SK-MEL-5 (cell line): ENCODE measurements at regions not wholly inside any gene's neighbourhood (a gene's known extent, or its start where the extent isn't known, plus 50 kb on each side); places are given as distances from the start of the nearest gene placed in this dataset.

ENCODE experiments used
- DNase-seq: peaks from one replicate; pipeline ENCODE4 v3.0.0-alpha.2; 2016; ENCODE audit warnings: low read depth, low spot score
- in situ Hi-C: cut with HindIII; loops from 2 replicates; pipeline ENCODE4 v1.10.0; 2016; ENCODE audit warnings: low sequenced_read_pairs, high pct_unique_total_duplicates, low pct_unique_long_range_greater_than_20kb

DNA sequence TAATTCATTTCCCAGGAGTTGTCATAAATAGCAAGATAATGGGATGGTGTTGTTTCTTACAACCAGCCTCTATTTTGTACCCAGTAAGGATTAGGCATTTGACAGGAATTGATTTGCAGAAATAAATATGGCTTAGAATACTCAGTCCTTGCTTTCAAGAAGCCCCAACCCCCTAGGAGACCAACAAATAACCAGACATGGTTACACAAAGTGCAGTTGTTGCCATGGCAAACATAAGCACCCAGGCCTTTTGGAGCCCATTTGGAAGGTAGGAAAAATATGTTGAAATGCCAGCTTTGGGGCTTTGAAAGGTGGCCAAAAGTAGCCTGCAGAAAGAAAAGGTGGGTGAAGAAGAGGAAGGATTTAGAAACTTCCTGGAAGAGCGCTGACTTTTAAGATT lies 397.5 kb downstream of the CDC14C start:
- in situ Hi-C loops, result no loop called here

DNA sequence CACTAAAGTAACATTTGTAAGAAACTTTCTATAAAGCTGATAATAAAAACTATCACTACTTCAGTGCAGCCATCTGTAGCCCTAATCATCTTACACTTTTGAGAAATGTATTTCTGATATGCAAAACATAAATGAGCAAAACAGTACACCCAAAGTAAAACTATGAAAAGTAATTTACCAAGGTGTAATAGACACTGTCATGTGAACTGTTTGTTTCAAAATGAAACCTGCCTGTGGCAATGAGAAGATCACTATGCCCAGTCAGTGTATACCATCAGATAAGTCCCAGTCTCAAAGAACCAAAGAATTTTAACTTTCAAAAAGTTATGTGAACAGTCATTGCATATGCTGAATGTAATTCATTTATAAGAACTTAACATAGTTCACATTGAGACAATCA lies 398.1 kb downstream of the CDC14C start:
- DNase-seq, result no peak
- in situ Hi-C loops, result no loop called here

More for the DNA sequence above, 397.5 kb downstream of the CDC14C start:
- no peak for DNase-seq

DNA sequence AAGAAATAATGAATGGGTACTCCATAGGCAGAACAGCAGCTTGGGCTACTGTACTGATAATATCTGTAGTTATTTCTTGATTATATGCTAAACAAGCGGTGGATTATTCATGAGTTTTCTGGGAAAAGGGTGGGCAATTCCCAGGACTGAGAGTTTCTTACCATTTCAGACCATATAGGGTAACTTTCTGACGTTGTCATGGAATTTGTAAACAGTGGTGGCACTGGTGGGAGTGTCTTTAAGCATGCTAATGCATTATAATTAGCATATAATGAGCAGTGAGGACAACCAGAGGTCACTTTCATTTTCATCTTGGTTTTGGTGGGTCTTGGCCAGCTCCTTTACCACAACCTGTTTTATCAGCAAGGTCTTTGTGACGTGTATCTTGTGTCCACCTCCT lies 399.7 kb downstream of the CDC14C start:
- no peak for DNase-seq
- in situ Hi-C loops, result no loop called here

DNA sequence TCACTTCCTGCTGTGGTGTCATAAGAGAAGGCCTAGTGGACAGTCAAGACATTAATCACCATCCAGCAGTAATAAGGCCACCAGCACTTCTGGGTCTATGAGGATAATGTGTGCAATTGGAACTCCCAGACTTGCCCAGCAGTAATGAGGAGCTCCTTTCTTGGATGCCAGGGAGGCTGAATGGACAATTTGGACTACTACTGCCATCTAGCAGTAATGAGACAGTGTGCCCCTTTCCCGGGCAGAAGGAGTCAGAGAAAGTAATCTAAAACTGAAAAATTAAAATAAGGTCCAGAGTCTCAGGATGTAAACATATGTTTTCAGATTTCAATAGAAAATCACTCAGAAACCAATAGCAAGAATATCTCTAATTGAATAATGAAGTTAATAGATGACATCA lies 400.4 kb downstream of the CDC14C start:
- in situ Hi-C loops, result no loop called here
- DNase-seq, result peak; percentile 56

DNA sequence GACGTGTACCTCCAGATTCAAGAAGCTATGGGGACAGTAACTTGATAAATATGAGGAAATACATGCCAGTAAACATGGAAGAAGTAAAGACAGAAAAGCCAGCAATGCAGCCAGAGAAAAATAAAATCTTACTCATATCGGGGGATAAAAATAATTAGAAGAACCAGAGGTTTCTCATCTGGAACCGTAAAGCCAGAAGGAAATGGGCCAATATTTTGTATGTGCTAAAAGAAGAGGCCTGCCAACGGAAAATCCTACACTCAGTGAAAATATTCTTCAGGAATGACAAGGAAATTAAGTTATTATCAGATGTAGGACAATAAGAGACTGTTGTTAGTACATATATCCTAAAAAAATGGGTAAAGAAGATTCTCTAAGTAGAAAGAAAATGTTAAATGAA lies 401.2 kb downstream of the CDC14C start:
- in situ Hi-C loops, result no loop called here
- DNase-seq, result no peak

DNA sequence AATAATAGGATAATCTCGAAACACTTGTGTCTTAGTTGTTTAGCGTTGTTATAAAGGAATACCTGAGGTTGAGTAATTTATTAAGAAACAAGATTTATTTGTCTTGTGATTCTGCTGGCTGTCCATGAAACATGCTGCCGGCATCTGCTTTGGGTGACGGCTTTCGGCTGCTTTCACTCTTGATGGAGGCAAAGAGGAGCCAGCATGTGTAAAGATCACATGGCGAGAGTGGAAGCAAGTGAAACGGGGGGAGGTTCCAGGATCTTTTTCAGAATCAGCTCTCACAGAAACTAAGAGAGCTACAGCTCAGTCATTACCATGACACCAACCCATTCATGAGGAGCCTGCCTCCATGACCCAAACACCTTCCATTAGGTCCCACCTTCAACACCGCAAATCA lies 402.8 kb downstream of the CDC14C start:
- DNase-seq, result peak; percentile 3
- in situ Hi-C loops, result no loop called here

DNA sequence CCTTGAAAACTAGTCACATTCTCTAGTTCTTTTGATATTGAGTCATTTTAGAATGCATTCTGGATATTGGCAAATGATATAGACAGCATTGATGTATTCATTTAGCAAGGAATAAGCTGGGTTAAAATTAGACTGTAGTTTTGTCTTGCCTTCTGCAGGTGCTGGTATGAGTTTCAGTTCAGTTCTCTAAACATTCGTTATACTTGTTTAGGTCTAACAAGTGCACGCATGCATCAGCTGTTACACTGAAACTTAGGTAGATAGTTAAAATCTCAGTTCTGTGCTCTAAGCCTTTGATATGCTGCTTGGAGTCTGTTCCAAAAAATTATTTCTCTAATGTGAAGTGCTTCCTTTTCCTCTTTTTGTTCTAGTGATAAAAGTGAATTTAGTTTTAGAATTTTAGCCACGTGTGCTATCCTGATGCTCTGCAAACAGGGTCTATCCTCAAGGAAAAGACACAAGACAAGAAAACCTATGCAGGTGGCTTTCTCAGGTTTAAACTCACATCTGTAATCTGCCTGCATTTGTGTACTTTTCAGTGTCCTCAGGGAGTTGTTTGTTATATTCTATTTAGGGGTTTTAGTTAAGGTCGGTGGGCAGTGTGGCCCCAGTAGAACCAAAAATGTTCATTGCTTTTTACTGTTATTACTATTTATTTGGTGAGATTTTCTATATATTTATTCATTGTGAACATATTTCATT lies 409.0 kb downstream of the CDC14C start:
- DNase-seq, result no peak
- in situ Hi-C loops, result no loop called here

DNA sequence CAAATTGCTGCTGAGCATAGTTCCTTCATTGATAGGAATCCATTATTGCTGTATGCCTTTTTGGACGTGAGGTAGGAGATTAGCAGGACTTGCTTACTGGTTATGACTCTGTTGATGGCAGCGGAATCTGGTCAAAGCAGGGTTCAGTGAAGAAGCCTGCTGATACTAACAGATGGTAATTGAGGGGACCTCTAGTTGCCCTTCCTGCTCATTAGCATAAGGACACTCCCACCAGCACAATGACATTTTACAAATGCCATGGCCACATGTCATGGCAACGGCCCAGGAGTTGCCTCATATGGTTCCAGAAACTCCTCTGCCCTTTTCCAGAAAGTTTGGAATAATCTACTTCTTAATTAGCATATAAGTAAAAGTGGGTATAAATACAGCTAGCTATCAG lies 417.5 kb downstream of the CDC14C start:
- in situ Hi-C loops, result no loop called here
- no peak for DNase-seq

DNA sequence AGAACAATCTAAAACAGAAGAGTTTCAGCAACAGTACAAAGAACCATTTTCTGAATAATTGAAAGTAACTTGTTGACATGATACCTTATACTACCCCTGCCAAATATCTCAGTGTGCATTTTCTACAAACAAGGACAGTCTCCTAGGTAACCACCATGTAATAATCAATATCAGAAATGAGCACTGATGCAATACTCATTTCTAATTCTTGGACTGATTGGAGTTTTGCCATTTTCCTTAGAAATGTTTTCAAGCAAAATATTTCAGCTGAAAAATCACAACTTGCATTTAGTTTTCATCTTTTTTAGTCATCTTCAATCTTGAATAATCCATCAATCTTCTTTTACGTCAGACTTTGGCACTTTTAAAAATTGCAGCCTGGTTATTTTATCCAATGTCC lies 420.2 kb downstream of the CDC14C start:
- no peak for DNase-seq
- in situ Hi-C loops, result no loop called here

DNA sequence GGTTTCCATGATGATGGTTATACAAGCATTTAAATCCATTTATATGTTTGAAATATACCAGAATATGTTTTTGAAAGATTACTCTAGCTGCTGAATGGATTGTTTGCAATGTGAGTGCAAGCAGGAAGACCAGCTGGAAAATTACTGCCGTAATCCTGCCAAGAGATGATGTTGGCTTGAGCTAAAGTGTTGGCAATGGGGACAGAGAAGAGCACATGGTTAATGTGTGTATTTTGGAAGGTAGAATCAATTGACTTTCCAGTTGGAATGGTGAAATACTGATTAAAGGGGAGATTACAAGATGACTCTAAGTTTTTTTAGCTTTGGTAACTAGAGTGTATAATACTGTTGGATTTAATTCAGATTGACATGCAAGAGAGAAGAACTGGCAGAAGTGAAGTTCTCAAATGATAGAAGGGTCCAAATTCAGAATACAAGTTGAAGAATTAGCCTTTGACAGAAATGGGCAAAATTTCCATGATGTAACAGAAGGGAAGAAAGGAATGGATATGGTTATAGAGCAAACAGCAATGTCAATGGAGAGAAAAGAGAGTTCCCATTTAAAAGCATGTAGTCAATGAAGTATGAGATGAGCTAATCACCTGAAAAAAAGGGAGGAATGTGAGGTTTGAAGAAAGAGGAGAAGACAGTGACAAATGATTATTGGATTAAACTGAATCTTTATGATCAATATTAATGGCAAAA lies 422.0 kb downstream of the CDC14C start:
- no peak for DNase-seq
- in situ Hi-C loops, result no loop called here

DNA sequence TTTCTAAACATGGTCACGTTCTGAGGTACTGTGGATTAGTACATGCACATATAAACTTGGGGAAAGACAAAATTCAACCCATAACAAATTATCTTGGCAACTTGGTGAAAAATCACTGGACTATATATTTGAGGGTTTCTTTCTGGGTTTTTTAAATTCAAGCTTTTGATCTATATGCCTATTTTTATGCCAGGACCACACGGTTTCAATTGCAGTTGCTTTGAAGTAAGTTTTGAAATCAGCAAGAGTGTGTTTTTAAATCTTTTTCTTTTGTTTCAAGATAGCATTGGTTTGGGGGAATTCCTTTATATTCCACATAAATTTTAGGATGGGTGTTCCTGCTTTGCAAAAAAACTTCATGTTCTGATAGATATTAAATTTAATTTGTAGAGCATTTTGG lies 406.4 kb upstream of the VWC2 start:
- DNase-seq, result no peak
- in situ Hi-C loops, result no loop called here

DNA sequence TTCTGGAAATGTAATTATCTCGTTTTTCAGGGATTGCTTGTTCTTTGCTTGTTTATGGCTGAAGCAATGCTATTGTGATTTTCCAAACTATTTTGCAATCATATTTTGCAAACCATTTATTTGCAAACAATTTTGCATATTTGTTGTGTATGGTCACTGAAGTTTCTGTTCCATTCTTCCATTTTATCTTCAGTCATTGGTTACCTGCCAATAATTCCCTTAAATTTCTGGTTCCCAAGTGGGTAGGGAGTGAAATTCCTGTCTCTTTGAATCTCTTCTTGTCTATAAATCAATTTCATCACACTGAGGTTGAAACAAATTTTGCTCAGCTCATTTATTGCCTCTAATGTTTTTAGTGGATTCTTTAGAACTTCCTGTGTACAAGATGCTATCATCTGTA lies 401.7 kb upstream of the VWC2 start:
- in situ Hi-C loops, result no loop called here
- no peak for DNase-seq

DNA sequence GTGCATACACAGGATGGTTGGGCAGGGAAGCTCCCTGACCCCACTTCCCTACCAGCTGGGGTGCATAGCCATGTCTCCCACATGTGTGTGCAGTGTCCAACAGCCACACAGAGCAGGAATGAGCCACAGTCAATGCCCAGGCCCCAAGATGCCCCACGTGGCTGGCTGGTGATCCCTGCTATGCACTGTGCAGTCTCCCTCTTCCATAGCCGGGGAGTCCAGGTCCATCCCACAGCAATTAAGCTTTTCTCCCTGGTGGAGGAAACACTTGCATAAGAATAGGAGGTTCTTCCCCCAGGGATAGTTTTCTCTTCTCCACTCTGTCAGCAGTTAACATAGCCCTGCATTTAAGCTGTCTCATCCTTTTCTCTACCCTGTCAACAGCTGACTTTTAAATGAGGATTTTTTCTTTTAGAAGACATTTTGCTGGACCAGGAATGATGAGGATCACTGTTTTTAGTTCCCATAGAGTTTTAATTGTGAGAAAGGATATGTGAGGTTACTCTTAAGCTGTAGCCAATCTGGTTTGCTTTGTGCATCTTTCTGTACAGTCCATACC lies 396.5 kb upstream of the VWC2 start:
- no peak for DNase-seq
- in situ Hi-C loops, result no loop called here

DNA sequence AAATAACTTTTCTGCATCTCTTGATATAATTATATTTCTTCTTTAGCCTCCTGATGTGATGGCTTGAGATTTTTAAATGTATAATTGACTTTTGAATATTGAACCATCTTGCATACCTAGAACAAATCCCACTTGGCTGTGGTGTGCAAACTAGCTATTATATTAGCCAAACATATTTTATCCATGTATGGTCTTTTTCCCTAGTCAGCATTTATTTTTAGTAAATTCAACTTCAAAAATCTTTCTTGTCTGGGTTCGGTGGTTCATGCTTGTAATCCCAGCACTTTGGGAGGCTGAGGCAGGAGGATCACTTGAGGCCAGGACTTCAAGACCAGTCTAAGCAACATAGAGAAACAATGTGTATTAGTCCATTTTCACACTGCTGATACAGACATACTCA lies 386.6 kb upstream of the VWC2 start:
- in situ Hi-C loops, result no loop called here

DNA sequence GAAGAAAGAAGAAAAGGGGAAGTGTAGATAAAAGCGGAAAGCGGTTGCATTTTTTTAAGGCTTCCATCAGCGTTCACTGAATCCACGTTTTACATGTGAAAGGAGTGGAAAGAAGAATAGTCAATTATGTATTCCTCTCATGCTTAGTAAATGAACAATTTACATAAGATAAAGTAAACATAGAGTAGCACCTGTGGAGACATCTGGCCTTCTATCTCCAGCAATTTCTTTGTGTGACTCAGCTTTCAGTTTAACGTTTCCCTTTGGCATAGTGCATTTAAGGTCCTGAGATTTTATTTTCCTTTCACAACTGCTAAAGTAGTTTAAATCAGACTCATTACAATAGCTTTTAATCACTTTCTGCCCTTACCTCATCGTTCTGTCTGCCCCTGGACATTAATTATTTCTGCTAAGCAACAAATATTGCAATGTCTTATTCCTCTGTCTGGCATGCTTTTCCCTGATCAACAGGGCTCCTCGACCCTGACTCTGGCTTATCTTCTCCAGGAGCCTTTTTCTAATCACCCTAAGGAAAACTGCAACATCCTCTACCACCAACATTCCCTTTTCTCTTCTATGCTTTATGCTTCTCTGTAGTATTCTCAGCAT lies 383.5 kb upstream of the VWC2 start:
- no peak for DNase-seq
- in situ Hi-C loops, result no loop called here

More for the DNA sequence above, 386.6 kb upstream of the VWC2 start:
- no peak for DNase-seq

DNA sequence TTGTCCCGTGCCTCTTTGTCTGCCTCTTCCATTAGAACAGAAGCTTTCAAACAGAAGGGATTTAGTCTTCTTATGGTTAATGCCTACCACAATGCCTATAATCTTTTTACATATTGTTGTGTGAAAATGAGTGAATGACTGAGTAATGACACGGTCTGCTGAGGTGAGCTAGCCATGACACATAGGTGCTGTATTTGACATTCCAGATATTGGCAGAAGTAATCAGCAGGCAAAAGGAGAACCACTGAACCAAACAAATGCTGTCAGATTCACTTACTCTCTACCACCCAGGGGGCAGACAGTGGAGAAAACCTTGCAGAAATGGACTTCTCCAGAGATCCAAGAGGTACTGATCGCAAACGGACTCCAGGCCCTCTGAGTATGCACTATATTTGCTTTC lies 377.2 kb upstream of the VWC2 start:
- DNase-seq, result no peak
- in situ Hi-C loops, result no loop called here

DNA sequence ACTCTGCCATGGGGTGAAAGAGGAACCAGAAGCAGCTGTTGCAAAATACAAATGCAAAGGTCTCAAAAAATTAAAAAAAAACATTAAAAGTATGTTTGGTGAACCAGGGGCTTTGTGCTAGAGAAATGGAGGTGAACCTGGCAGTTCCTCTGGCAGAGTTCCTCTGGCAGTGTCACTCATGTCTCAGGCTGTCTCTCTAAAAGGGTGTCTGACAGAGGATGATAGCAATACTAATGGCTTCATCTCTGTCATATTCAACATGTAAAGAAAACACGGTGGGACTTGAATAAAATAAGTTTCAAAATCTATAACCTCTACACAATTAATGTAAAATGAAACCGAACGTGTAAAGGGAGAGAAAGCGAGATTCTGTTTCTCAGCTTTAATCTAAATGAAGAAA lies 375.7 kb upstream of the VWC2 start:
- in situ Hi-C loops, result no loop called here
- DNase-seq, result no peak

DNA sequence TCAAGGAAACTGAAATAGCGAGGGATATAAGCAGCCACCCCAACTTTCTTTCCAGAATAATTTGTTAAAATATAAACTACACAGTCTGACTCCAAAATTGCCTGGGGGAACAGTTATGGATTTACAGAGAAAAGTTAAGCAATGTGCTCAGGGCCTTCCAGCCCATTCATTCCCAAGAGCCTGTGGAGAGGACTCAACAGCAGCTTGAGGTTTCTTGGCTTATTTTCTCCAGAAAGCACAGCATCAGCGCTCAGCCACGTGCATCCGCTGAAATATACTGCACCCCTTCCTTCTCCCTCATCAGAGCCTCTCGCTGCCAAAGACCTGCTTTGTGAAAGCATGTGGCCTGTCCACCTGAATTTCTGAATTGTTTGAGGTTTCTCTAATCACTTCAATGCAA lies 375.2 kb upstream of the VWC2 start:
- no peak for DNase-seq

DNA sequence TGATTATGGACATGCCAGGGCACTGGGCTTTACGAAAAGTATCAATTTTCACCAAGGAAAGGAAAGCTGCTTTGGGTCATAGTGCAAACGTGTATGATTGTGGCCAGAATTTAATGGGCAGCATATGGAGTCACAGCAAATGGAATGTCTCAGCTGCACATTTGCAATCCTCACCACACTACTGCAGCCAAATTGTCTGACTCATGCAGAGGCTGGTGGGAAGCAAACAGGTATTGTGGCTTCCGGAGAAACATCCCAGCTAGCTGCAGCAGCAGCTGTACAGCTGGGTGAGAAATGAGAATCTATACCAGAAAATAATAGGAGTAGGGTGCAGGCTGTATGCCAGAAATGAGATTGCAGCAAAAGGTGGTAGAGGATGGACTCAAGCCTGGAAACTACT lies 374.7 kb upstream of the VWC2 start:
- DNase-seq, result no peak
- in situ Hi-C loops, result no loop called here

More for the DNA sequence above, 375.2 kb upstream of the VWC2 start:
- in situ Hi-C loops, result no loop called here
